ENCODE measurements at regions not wholly inside any gene's neighbourhood (a gene's known extent, or its start where the extent isn't known, plus 50 kb on each side); places are given as distances from the start of the nearest gene placed in this dataset.

GRCh38 chr6:41430875-41431274 is 95.5 kb downstream of the NCR2 start:
- no peak for TF ChIP-seq EZH2 (IDR thresholded peaks at IDR 0.05; ENCODE audit: insufficient read depth, poor library complexity, severe bottlenecking)
- no peak for TF ChIP-seq EZH2phosphoT487 (IDR thresholded peaks at IDR 0.05; ENCODE audit: insufficient read depth, low read depth)
